CD4-positive, alpha-beta memory T cell (primary cell): ENCODE measurements at regions not wholly inside any gene's neighbourhood (a gene's known extent, or its start where the extent isn't known, plus 50 kb on each side); places are given as distances from the start of the nearest gene placed in this dataset.

Source experiments
- CTCF ChIA-PET: fragments of 350-600 bp; sonication (Branson Sonifier 250); formaldehyde crosslinking; loops from one replicate; lab custom pipeline; 2021; ENCODE audit warnings: inconsistent platforms; ENCODE audit not compliant: partially characterized antibody; lab: Charles Lee
- POLR2A ChIA-PET: fragments of 350-600 bp; sonication (Branson Sonifier 250); formaldehyde crosslinking; loops from one replicate; lab custom pipeline; 2021; ENCODE audit not compliant: partially characterized antibody; lab: Charles Lee
- DNase-seq, 5 donors: peaks; one replicate each; pipeline versions ENCODE4 v3.0.0 to v3.0.0-alpha.2; 2020 to 2022; ENCODE audit warnings: mixed read lengths in 1 of 5
- H3K27ac ChIP-seq: one replicate; pipeline ENCODE4 v1.7.0; 2013; ENCODE audit warnings: low read depth, low read length
- H3K27me3 ChIP-seq: 2 replicates; pipeline ENCODE4 v1.7.0; 2013; ENCODE audit warnings: mild to moderate bottlenecking, low read length, moderate library complexity; ENCODE audit not compliant: insufficient read depth
- H3K36me3 ChIP-seq: 2 replicates; pipeline ENCODE4 v1.7.0; 2013; ENCODE audit warnings: mild to moderate bottlenecking, low read length, moderate library complexity; ENCODE audit not compliant: insufficient read depth
- H3K4me1 ChIP-seq: 2 replicates; pipeline ENCODE4 v1.7.0; 2013; ENCODE audit warnings: mild to moderate bottlenecking, low read length, moderate library complexity; ENCODE audit not compliant: insufficient read depth
- H3K4me3 ChIP-seq, 2 donors: one replicate each; pipeline ENCODE4 v1.7.0; 2013; ENCODE audit warnings: low read length in 2 of 2, mild to moderate bottlenecking in 1 of 2
- H3K9me3 ChIP-seq, 2 donors: one replicate each; pipeline ENCODE4 v1.7.0; 2013; ENCODE audit warnings: low read length in 2 of 2, control low read depth in 1 of 2; ENCODE audit not compliant: control insufficient read depth in 1 of 2
- H3K27ac Mint-ChIP-seq, 7 donors: one replicate each; pipeline ENCODE4 v1.8.0; 2020 to 2021; ENCODE audit warnings: mixed read lengths in 7 of 7, mild to moderate bottlenecking in 6 of 7, inconsistent platforms in 3 of 7, moderate library complexity in 3 of 7
- H3K27me3 Mint-ChIP-seq, 2 donors: one replicate each; pipeline ENCODE4 v1.8.0; 2020 to 2021; ENCODE audit warnings: mixed read lengths in 2 of 2
- H3K36me3 Mint-ChIP-seq, 2 donors: one replicate each; pipeline ENCODE4 v1.8.0; 2020 to 2021; ENCODE audit warnings: mixed read lengths in 2 of 2, inconsistent platforms in 1 of 2, mild to moderate bottlenecking in 1 of 2
- H3K4me1 Mint-ChIP-seq, 4 donors: one replicate each; pipeline ENCODE4 v1.8.0; 2020 to 2021; ENCODE audit warnings: mixed read lengths in 4 of 4, mild to moderate bottlenecking in 1 of 4
- H3K4me3 Mint-ChIP-seq, 8 donors: one replicate each; pipeline ENCODE4 v1.8.0; 2020 to 2021; ENCODE audit warnings: mixed read lengths in 8 of 8, mild to moderate bottlenecking in 7 of 8, moderate library complexity in 6 of 8, inconsistent platforms in 3 of 8
- H3K9me3 Mint-ChIP-seq, 8 donors: one replicate each; pipeline ENCODE4 v1.8.0; 2020 to 2021; ENCODE audit warnings: mixed read lengths in 8 of 8, mild to moderate bottlenecking in 5 of 8, inconsistent platforms in 3 of 8, moderate library complexity in 1 of 8
- intact Hi-C: fragments of 100-400 bp; cut with micrococcal nuclease; formaldehyde crosslinking; loops from one replicate; pipeline ENCODE4 v1.15.1; 2023

- Histone ChIP-seq H3K4me1 (no peaks in the 10 kb centered on the region), H3K36me3 (no peaks in the 10 kb centered on the region), H3K27me3 (no peaks in the 10 kb centered on the region), H3K4me3 (no peak overlapping the region), H3K27ac (no peak overlapping the region), H3K9me3 (no peaks in the 10 kb centered on the region)
- Mint-ChIP-seq H3K9me3 (peaks cover 2 to 16% (median 6%) of the 10 kb centered on the region in 8 donors), H3K4me3 (no peak overlapping the region), H3K4me1 (no peaks in the 10 kb centered on the region), H3K27me3 (peaks cover 0 to 3% of the 10 kb centered on the region in 2 donors), H3K36me3 (no peaks in the 10 kb centered on the region), H3K27ac (no peak overlapping the region)
- intact Hi-C loops, result no loop called here
- CTCF ChIA-PET, result no interaction called here
- POLR2A ChIA-PET, result no interaction called here
- no peak for DNase-seq
These were observed 163.5 kb upstream of the NEBL start for GRCh38 chr10:21060626-21061025.

GRCh38 chr10:21057989-21058388 is 160.9 kb upstream of the NEBL start:
- no peak overlapping the region for H3K4me3 ChIP-seq
- CTCF ChIA-PET, result no interaction called here
- Mint-ChIP-seq H3K27ac (no peak overlapping the region), H3K4me3 (no peak overlapping the region), H3K27me3 (no peaks in the 10 kb centered on the region), H3K36me3 (no peaks in the 10 kb centered on the region), H3K9me3 (peaks cover 2 to 16% (median 6%) of the 10 kb centered on the region in 8 donors), H3K4me1 (no peaks in the 10 kb centered on the region)
- no peaks in the 10 kb centered on the region for H3K9me3 ChIP-seq
- intact Hi-C loops, result no loop called here
- H3K36me3 ChIP-seq, result no peaks in the 10 kb centered on the region
- no peaks in the 10 kb centered on the region for H3K27me3 ChIP-seq
- no peak for DNase-seq
- no peaks in the 10 kb centered on the region for H3K4me1 ChIP-seq
- no peak overlapping the region for H3K27ac ChIP-seq
- POLR2A ChIA-PET, result no interaction called here

DNA sequence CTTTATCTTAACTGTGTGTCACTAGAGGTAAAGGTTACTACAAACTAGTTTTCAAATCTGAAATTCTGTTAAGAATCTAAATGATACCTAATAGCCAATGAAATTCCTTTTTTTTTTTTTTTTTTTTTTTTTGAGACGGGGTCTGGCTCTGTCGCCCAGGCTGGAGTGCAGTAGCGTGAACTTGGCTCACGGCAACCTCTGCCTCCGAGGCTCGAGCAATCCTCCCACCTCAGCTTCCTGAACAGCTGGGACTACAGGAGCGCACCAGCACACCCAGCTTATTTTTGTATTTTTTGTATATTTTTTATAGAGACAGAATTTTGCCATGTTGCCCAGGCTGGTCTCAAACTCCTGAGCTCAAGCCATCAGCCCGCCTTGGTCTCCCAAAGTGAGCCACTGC is 160.3 kb upstream of the NEBL start:
- peaks cover 2 to 16% (median 6%) of the 10 kb centered on the region in 8 donors for H3K9me3 Mint-ChIP-seq
- intact Hi-C loops, result no loop called here
- H3K27ac Mint-ChIP-seq, result no peak overlapping the region
- no peak overlapping the region for H3K4me3 ChIP-seq
- no peaks in the 10 kb centered on the region for H3K36me3 Mint-ChIP-seq
- no peaks in the 10 kb centered on the region for H3K4me1 Mint-ChIP-seq
- H3K36me3 ChIP-seq, result no peaks in the 10 kb centered on the region
- no peak for DNase-seq
- POLR2A ChIA-PET, result no interaction called here
- H3K27me3 Mint-ChIP-seq, result no peaks in the 10 kb centered on the region
- H3K9me3 ChIP-seq, result no peaks in the 10 kb centered on the region
- H3K27ac ChIP-seq, result no peak overlapping the region
- H3K4me3 Mint-ChIP-seq, result no peak overlapping the region
- CTCF ChIA-PET, result no interaction called here
- no peaks in the 10 kb centered on the region for H3K4me1 ChIP-seq
- no peaks in the 10 kb centered on the region for H3K27me3 ChIP-seq

DNA sequence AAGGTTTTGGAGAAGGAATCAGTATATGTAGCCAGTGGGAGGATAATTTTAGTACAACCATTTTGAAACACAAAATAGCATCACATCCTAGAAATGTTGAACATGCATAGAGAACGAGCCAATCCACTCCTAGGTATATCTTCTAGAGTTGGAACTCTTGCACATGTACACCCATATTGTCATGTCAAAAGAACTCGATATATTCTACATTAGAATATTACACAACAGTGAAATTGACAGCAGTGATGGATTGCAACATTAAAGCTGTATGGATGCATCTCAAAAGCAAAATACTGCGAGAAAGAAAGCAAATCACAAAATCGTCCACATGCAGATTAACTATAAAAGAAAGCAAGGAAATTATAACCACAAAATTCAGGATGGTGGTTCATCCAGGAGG is 159.3 kb upstream of the NEBL start:
- H3K4me1 ChIP-seq, result no peaks in the 10 kb centered on the region
- H3K4me1 Mint-ChIP-seq, result no peaks in the 10 kb centered on the region
- ChIA-PET CTCF (no interaction called here), POLR2A (no interaction called here)
- H3K27me3 Mint-ChIP-seq, result no peaks in the 10 kb centered on the region
- no peak overlapping the region for H3K27ac Mint-ChIP-seq
- no peaks in the 10 kb centered on the region for H3K36me3 Mint-ChIP-seq
- H3K9me3 Mint-ChIP-seq, result peaks cover 2 to 19% (median 8%) of the 10 kb centered on the region in 8 donors
- H3K4me3 Mint-ChIP-seq, result no peak overlapping the region
- no peaks in the 10 kb centered on the region for H3K9me3 ChIP-seq
- no peak overlapping the region for H3K4me3 ChIP-seq
- H3K27me3 ChIP-seq, result no peaks in the 10 kb centered on the region
- intact Hi-C loops, result no loop called here
- no peak for DNase-seq
- no peaks in the 10 kb centered on the region for H3K36me3 ChIP-seq
- no peak overlapping the region for H3K27ac ChIP-seq

DNA sequence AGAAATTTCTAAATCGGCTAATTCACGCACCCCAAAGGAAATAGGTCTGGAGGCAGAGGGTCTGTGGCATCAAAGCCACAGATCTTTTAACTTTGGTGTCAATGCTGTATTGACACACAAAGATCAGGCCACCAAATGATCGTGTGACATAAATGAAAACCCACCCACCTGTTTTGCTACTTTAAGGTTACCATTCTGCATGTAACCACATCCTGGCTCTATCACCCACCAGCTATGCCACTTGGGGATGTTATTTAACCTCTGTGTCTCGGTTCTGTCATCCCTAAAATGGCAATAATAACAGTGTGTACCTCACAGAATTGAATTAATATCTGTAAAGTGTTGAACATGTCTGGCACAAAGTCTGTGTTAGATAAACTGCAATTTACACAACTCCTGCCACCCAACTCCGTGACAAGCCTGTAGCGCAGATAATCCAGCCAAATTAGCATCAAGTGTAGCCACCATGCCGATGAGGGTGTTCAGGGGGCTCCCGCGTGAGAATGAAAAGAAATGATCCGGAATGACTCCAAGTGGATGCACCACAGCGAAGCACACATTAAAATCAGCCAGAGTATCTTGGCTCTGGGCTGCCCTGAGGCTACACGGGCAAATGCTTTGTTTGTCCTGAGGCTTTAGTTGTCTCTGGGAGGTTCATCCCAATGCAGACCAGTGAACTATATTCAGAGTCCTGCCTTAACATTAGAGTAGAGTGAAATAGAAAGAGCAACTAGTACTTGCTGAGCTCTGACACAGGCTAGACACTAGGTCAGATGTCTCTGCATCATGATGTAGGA is 158.4 kb upstream of the NEBL start:
- Mint-ChIP-seq H3K36me3 (no peaks in the 10 kb centered on the region), H3K4me3 (no peak overlapping the region), H3K27ac (no peak overlapping the region), H3K27me3 (no peaks in the 10 kb centered on the region), H3K4me1 (no peaks in the 10 kb centered on the region), H3K9me3 (peaks cover 3 to 19% (median 11%) of the 10 kb centered on the region in 8 donors)
- Histone ChIP-seq H3K27me3 (no peaks in the 10 kb centered on the region), H3K4me3 (no peak overlapping the region), H3K4me1 (no peaks in the 10 kb centered on the region), H3K36me3 (no peaks in the 10 kb centered on the region), H3K9me3 (no peaks in the 10 kb centered on the region), H3K27ac (no peak overlapping the region)
- ChIA-PET POLR2A (no interaction called here), CTCF (no interaction called here)
- DNase-seq, result no peak
- intact Hi-C loops, result no loop called here

DNA sequence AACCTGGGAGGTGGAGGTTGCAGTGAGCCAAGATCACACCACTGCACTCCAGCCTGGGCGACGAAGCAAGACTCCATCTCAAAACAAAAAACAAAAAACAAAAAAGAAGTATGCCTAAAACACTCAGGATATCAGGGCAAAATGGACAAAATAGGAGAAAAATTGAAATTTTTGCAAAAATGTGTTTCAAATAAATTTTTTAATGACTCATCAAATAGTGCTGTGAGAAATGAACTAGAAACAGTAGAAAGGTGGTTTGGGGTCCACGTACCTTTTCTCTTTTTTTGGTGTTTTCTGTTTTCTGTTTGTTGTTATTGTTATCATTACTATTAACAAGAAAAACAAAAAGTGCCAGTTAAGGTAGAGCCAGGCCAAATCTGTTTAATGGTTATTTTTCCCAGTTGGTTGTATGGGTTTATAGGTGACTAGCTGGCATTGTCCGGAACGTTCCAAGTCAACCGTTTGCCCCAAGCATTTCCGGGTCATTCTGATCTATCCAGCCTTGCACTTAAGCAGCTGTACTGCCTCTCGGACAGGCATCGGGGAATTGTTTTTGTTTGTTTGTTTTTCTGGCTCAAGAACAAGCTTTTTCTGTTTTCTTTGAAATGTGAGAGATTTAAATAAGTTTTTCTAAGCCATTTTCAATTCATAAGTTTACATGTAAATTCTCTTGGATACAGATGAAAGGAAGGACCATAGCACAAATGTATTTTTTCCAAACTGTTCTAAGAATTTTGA is 157.0 kb upstream of the NEBL start:
- CTCF ChIA-PET, result no interaction called here
- intact Hi-C loops, result no loop called here
- no peaks in the 10 kb centered on the region for H3K27me3 ChIP-seq
- Mint-ChIP-seq H3K36me3 (no peaks in the 10 kb centered on the region), H3K4me3 (no peak overlapping the region), H3K27me3 (no peaks in the 10 kb centered on the region), H3K9me3 (peaks cover 0 to 14% (median 10%) of the 10 kb centered on the region in 8 donors), H3K4me1 (no peaks in the 10 kb centered on the region), H3K27ac (no peak overlapping the region)
- H3K36me3 ChIP-seq, result no peaks in the 10 kb centered on the region
- no peaks in the 10 kb centered on the region for H3K9me3 ChIP-seq
- POLR2A ChIA-PET, result no interaction called here
- no peaks in the 10 kb centered on the region for H3K4me1 ChIP-seq
- DNase-seq, result no peak
- no peak overlapping the region for H3K27ac ChIP-seq
- H3K4me3 ChIP-seq, result no peak overlapping the region

DNA sequence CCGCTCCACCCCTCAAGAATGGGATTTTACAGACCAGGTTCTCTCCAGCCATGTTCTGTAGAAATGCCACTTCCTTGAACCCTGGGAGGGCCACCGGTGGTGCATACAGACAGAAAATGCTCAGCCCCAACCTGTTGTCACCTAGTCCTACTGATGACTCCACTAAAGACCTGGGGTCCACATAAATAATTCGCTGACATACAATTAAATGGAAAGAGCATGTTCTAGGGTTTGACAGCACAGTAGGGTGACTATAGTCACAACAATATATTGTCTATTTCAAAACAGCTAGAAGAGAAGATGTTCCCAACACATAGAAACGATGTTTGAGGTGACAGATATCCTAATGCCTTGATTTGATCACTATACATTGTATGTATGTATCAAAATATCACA is 155.6 kb upstream of the NEBL start:
- H3K4me3 Mint-ChIP-seq, result no peak overlapping the region
- no peak for DNase-seq
- H3K27me3 Mint-ChIP-seq, result no peaks in the 10 kb centered on the region
- H3K4me1 Mint-ChIP-seq, result no peaks in the 10 kb centered on the region
- intact Hi-C loops, result no loop called here
- Histone ChIP-seq H3K27ac (no peak overlapping the region), H3K9me3 (no peaks in the 10 kb centered on the region), H3K4me3 (no peak overlapping the region), H3K27me3 (no peaks in the 10 kb centered on the region), H3K4me1 (no peaks in the 10 kb centered on the region), H3K36me3 (no peaks in the 10 kb centered on the region)
- no peaks in the 10 kb centered on the region for H3K36me3 Mint-ChIP-seq
- ChIA-PET POLR2A (no interaction called here), CTCF (no interaction called here)
- H3K27ac Mint-ChIP-seq, result no peak overlapping the region
- H3K9me3 Mint-ChIP-seq, result peaks cover 0 to 14% (median 7%) of the 10 kb centered on the region in 8 donors
